ENCODE measurements at regions not wholly inside any gene's neighbourhood (a gene's known extent, or its start where the extent isn't known, plus 50 kb on each side); places are given as distances from the start of the nearest gene placed in this dataset.

DNA sequence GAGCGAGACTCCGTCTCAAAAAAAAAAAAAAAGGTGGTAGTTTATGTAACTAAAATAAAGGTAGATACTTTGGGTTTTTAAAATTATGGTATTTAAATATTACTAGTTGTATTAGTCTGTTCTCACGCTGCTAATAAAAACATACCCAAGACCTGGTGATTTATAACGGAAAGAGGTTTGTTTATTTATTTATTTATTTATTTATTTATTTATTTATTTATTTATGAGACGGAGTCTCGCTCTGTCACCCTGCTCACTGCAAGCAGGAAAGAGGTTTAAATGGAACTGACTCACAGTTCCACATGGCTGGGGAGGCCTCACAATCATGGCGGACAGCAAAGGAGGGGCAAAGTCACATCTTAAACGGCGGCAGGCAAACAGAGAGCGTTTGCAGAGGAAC lies 196.0 kb downstream of the CALCRL start:
- no peak for TF ChIP-seq POLR2AphosphoS5 (IDR thresholded peaks at IDR 0.05)
- TF ChIP-seq, protein P1, sequence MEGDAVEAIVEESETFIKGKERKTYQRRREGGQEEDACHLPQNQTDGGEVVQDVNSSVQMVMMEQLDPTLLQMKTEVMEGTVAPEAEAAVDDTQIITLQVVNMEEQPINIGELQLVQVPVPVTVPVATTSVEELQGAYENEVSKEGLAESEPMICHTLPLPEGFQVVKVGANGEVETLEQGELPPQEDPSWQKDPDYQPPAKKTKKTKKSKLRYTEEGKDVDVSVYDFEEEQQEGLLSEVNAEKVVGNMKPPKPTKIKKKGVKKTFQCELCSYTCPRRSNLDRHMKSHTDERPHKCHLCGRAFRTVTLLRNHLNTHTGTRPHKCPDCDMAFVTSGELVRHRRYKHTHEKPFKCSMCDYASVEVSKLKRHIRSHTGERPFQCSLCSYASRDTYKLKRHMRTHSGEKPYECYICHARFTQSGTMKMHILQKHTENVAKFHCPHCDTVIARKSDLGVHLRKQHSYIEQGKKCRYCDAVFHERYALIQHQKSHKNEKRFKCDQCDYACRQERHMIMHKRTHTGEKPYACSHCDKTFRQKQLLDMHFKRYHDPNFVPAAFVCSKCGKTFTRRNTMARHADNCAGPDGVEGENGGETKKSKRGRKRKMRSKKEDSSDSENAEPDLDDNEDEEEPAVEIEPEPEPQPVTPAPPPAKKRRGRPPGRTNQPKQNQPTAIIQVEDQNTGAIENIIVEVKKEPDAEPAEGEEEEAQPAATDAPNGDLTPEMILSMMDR (IDR thresholded peaks at IDR 0.05) = no peak

Measured in suprapubic skin (tissue), 3 donors.